Erythroblast (primary cell): ENCODE measurements at regions not wholly inside any gene's neighbourhood (a gene's known extent, or its start where the extent isn't known, plus 50 kb on each side); places are given as distances from the start of the nearest gene placed in this dataset.

Experiments
- GATA1 ChIP-seq: IDR thresholded peaks from 2 replicates; pipeline ENCODE4 v1.6.1; 2011; ENCODE audit warnings: low read depth, mild to moderate bottlenecking, control low read depth, low read length, moderate library complexity
- POLR2A ChIP-seq: IDR thresholded peaks from 2 replicates; pipeline ENCODE4 v1.6.1; 2011; ENCODE audit warnings: mild to moderate bottlenecking, low read length

- TF ChIP-seq POLR2A, result no peak
- TF ChIP-seq GATA1, result no peak
Measured at GRCh38 chr3:7982126-7982525, 519.5 kb upstream of the LMCD1 start.
